ENCODE measurements at regions not wholly inside any gene's neighbourhood (a gene's known extent, or its start where the extent isn't known, plus 50 kb on each side); places are given as distances from the start of the nearest gene placed in this dataset.

DNA sequence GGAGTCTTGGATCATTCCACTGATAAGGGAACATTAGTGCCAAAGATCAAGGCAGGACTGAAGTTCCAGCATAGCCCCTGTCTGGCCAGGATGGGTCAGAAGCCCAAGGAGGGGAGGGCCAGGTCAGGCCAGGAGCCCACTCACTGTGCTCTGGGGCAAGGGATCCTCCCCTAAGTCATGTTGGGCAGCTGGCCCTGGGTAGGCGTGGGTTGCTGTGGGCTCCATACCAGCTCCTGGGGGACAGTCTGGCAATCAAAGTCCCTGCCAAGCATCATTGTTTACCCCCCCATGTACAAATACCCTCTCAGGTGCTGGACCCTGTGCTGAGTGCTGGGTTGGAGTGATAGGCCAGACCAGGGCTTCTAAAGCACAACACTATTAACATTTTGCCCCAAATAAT lies 130.5 kb downstream of the IRX5 start:
- dilution Hi-C loops (cut with HindIII; ENCODE audit: low sequenced_read_pairs, unreplicated experiment) (no loop called here), intact Hi-C loops (cut with micrococcal nuclease) (no loop called here), in situ Hi-C loops (cut with MboI; ENCODE audit: low sequenced_read_pairs) (no loop called here)
- ATAC-seq (ENCODE audit: low read depth) (no peak), DNase-seq (no peak)
- Histone ChIP-seq H4K91ac (ENCODE audit: insufficient read depth, low read depth, low read length) (no peak overlapping the region), H2BK20ac (ENCODE audit: low read depth, low read length) (no peak overlapping the region), H3K4me1 (ENCODE audit: control insufficient read depth, insufficient read depth, low read length) (no peaks in the 10 kb centered on the region), H3K4ac (ENCODE audit: low read depth, low read length) (no peak overlapping the region), H3K9ac (ENCODE audit: low read depth, low read length) (no peak overlapping the region), H3K56ac (ENCODE audit: extremely low read depth, insufficient read depth, low read length) (no peak overlapping the region), H3K9me1 (ENCODE audit: insufficient read depth, low read length) (no peaks in the 10 kb centered on the region), H3K79me1 (ENCODE audit: low read depth in 1 of 2, low read length in 2 of 2) (no peaks in the 10 kb centered on the region), H4K8ac (ENCODE audit: low read depth in 2 of 2, low read length in 2 of 2) (no peak overlapping the region), H3K23ac (ENCODE audit: low read depth, low read length) (no peak overlapping the region), H2BK120ac (ENCODE audit: low read depth, low read length) (no peak overlapping the region), H3K9me3 (ENCODE audit: control insufficient read depth, insufficient read depth, low read length) (no peaks in the 10 kb centered on the region), H2BK5ac (ENCODE audit: low read depth, low read length, poor library complexity, severe bottlenecking) (no peak overlapping the region), H2BK15ac (ENCODE audit: low read depth, low read length) (no peak overlapping the region), H3K4me3 (ENCODE audit: insufficient read depth, low read depth, low read length) (no peak overlapping the region), H3K4me2 (ENCODE audit: low read depth, low read length) (no peak overlapping the region), H3K14ac (replicated peaks; ENCODE audit: low read depth, low read length) (no peak overlapping the region), H4K20me1 (ENCODE audit: insufficient read depth, low read length) (no peaks in the 10 kb centered on the region), H3K27ac (ENCODE audit: insufficient read depth, low read length) (no peak overlapping the region), H4K5ac (ENCODE audit: low read depth, low read length) (no peak overlapping the region), H2AFZ (replicated peaks; ENCODE audit: low read length, poor library complexity) (no peak overlapping the region), H2AK5ac (ENCODE audit: low read depth, low read length) (no peak overlapping the region), H3K27me3 (ENCODE audit: control insufficient read depth, insufficient read depth, low read length) (peaks cover 13% of the 10 kb centered on the region; the same call in 1 of the 2 replicates), H2AK9ac (replicated peaks; ENCODE audit: low read depth, low read length, poor library complexity) (no peak overlapping the region), H3K18ac (ENCODE audit: low read depth, low read length) (no peak overlapping the region), H3K36me3 (ENCODE audit: control insufficient read depth, insufficient read depth, low read length) (no peaks in the 10 kb centered on the region)
- no TSS peak for BruUV-seq (replicated peaks)
- CTCF ChIA-PET: no interaction called here
- POLR2A ChIA-PET (ENCODE audit: unreplicated experiment): no interaction called here
- TF ChIP-seq MXI1 (IDR thresholded peaks at IDR 0.05; ENCODE audit: borderline replicate concordance, low read depth, low read length) (no peak), CEBPB (IDR thresholded peaks at IDR 0.05; ENCODE audit: low read depth, low read length) (no peak)
- no CpG with 5 or more reads among the region's 1 CpG for WGBS, 2 experiments (ENCODE audit: extremely low coverage in 2 of 2, insufficient read length in 1 of 2)

Measured in IMR-90 (cell line).